ENCODE measurements at regions not wholly inside any gene's neighbourhood (a gene's known extent, or its start where the extent isn't known, plus 50 kb on each side); places are given as distances from the start of the nearest gene placed in this dataset.

DNA sequence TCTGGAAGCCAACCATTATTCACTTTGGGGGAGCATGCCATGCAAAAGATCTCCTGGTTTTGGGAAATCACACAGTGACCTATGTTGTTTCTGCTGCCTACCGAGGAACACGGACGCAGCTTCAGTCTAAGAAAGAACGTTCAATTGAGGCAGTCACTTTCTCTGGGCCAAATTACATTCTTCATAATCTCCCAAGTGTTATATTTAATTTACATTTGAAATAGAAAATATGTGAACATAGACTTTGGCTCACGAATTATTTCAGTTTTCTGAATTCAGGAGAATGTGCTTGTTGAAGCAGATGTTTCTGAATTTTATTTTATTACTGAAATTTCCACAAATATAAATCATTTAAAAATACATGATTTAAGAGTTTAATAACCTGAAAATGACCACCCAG is 93.6 kb upstream of the KCNJ16 start:
- DNase-seq = no peak
- H3K27ac ChIP-seq = no peak overlapping the region
- no peaks in the 10 kb centered on the region for H3K4me1 ChIP-seq
- no peaks in the 10 kb centered on the region for H3K27me3 ChIP-seq
- no peak for TF ChIP-seq POLR2A (IDR thresholded peaks at IDR 0.05)
- H3K36me3 ChIP-seq = no peaks in the 10 kb centered on the region
- intact Hi-C loops (cut with DNase I) = no loop called here
- no peak overlapping the region for H3K4me3 ChIP-seq
- no peaks in the 10 kb centered on the region for H3K9me3 ChIP-seq
- WGBS, 2 donors = 85 to 91% methylated on average over 5 of the region's 5 CpGs

DNA sequence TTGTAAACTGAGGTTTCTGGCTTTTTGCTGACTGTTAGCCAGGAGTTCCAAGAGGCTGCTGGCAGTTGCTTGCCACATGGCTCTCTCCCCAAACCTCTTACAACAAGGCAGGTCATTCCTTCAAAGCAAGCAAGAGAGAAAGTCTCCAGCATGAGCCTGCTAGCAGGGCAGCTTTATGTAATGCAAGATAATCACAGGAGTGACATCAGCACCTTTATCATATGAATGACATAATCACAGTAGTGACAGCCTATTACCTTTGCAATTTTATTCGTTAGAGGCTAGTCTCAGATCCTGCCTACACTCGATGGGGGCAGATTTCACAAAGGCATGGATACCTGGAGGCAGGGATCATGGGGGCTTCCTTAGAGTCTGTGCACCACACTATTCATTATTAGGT is 79.5 kb upstream of the KCNJ16 start:
- Histone ChIP-seq H3K4me3 (no peak overlapping the region), H3K36me3 (no peaks in the 10 kb centered on the region), H3K9me3 (peaks cover 0 to 2% (median 0%) of the 10 kb centered on the region in 3 donors), H3K4me1 (no peaks in the 10 kb centered on the region), H3K27ac (no peak overlapping the region), H3K27me3 (no peaks in the 10 kb centered on the region)
- DNase-seq = no peak
- 86 to 89% methylated on average over 2 of the region's 2 CpGs for WGBS, 2 donors
- no peak for TF ChIP-seq POLR2A (IDR thresholded peaks at IDR 0.05)
- TF ChIP-seq, protein P1, sequence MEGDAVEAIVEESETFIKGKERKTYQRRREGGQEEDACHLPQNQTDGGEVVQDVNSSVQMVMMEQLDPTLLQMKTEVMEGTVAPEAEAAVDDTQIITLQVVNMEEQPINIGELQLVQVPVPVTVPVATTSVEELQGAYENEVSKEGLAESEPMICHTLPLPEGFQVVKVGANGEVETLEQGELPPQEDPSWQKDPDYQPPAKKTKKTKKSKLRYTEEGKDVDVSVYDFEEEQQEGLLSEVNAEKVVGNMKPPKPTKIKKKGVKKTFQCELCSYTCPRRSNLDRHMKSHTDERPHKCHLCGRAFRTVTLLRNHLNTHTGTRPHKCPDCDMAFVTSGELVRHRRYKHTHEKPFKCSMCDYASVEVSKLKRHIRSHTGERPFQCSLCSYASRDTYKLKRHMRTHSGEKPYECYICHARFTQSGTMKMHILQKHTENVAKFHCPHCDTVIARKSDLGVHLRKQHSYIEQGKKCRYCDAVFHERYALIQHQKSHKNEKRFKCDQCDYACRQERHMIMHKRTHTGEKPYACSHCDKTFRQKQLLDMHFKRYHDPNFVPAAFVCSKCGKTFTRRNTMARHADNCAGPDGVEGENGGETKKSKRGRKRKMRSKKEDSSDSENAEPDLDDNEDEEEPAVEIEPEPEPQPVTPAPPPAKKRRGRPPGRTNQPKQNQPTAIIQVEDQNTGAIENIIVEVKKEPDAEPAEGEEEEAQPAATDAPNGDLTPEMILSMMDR (IDR thresholded peaks at IDR 0.05) = no peak
- intact Hi-C loops (cut with DNase I) = no loop called here

DNA sequence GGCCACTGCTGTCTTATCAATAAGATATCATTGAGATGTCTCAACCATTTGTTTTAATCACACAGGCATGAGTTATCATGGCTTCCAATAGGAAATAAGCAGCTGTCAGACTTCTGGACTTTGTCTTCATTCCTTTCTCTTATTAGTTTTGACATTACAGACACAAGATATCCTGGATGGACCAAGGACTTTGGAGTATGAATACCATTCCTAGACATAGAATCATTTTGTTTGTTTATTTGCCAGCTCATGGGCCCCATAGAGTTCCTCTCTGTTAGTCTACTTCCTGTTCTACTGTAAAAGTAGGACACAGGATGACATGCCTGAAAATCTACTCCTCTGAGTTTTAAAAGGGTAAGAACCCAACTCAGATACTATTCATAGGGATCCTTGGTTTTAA is 77.7 kb upstream of the KCNJ16 start:
- Histone ChIP-seq H3K4me3 (no peak overlapping the region), H3K9me3 (peaks cover 0 to 2% (median 0%) of the 10 kb centered on the region in 3 donors), H3K27ac (no peak overlapping the region), H3K27me3 (no peaks in the 10 kb centered on the region), H3K4me1 (no peaks in the 10 kb centered on the region), H3K36me3 (no peaks in the 10 kb centered on the region)
- TF ChIP-seq, protein P1 (IDR thresholded peaks at IDR 0.05) = no peak
- TF ChIP-seq POLR2A (IDR thresholded peaks at IDR 0.05) = no peak
- DNase-seq = no peak
- intact Hi-C loops (cut with DNase I) = no loop called here

DNA sequence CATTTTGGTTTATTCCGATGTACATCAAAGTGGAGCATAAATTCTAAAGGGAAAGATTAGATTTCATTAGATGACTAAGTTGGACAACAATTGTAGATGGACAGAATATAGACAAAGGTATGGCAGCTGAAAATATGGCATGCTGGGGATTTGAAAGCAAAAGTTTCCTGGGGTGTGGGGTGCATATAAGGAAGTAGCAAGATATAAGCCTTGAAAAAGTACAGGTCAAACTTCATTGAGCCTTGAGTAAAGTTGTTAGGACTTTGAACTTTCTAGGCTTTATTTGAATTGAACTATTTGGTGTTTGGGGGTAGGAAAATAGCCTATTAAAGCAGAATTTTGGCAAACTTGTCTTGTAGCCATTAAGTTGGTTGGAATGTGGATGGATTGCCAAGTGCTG is 75.8 kb upstream of the KCNJ16 start:
- peaks cover 0 to 2% (median 0%) of the 10 kb centered on the region in 3 donors for H3K9me3 ChIP-seq
- TF ChIP-seq POLR2A (IDR thresholded peaks at IDR 0.05) = no peak
- TF ChIP-seq, protein P1 (IDR thresholded peaks at IDR 0.05) = no peak
- DNase-seq = no peak
- H3K36me3 ChIP-seq = no peaks in the 10 kb centered on the region
- no peaks in the 10 kb centered on the region for H3K4me1 ChIP-seq
- WGBS, 2 donors = 65 to 72% methylated on average over 1 of the region's 1 CpG
- intact Hi-C loops (cut with DNase I) = no loop called here
- H3K27me3 ChIP-seq = no peaks in the 10 kb centered on the region
- H3K27ac ChIP-seq = no peak overlapping the region
- H3K4me3 ChIP-seq = no peak overlapping the region

DNA sequence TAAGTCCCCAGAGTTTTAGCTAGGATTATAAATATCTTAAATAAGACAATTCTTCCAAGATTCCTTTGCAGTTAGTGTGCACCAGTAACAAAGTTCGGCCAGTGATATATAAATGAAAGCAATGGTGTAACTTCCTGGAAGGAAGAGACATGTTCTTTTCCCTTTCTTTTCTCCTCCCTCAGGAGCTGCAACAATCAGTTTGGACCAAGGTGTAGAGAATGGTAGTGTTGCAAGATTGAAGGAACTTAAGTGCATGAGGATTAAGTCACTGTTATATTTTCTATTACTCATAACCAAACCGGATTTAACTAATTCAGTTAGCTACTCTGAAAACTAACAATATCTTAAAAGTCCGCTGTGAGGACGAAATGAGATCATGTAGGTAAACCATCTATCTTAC is 68.9 kb upstream of the KCNJ16 start:
- Histone ChIP-seq H3K27me3 (no peaks in the 10 kb centered on the region), H3K9me3 (no peaks in the 10 kb centered on the region), H3K4me1 (no peaks in the 10 kb centered on the region), H3K27ac (no peak overlapping the region), H3K36me3 (no peaks in the 10 kb centered on the region), H3K4me3 (no peak overlapping the region)
- WGBS, 2 donors = 28 to 43% methylated on average over 4 of the region's 4 CpGs
- intact Hi-C loops (cut with DNase I) = no loop called here
- TF ChIP-seq POLR2A (IDR thresholded peaks at IDR 0.05) = no peak
- TF ChIP-seq, protein P1 (IDR thresholded peaks at IDR 0.05) = no peak
- no peak for DNase-seq

DNA sequence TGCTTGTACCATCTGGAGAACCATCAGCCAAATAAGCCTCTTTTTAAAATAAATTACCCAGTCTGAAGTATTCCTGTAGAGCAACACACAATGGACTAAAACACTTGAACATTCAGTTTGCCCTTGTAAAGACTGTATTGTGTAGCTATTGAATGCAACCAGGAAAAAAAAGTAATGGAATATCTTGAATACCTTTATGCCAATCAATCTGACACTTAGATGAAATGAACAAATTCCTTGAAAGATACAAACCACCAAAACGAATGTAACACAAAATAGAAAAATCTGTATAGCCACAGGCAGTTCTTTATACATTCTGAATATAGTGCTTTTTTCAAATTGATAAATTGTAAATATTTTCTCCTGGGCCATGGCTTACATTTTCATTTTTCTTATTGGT is 63.3 kb upstream of the KCNJ16 start:
- 44 to 46% methylated on average over 1 of the region's 1 CpG for WGBS, 2 donors
- DNase-seq = no peak
- Histone ChIP-seq H3K27ac (no peak overlapping the region), H3K4me3 (no peak overlapping the region), H3K27me3 (no peaks in the 10 kb centered on the region), H3K9me3 (no peaks in the 10 kb centered on the region), H3K36me3 (no peaks in the 10 kb centered on the region), H3K4me1 (no peaks in the 10 kb centered on the region)
- no peak for TF ChIP-seq POLR2A (IDR thresholded peaks at IDR 0.05)
- TF ChIP-seq, protein P1 (IDR thresholded peaks at IDR 0.05) = no peak
- intact Hi-C loops (cut with DNase I) = no loop called here

Measured in esophagus squamous epithelium (tissue), 5 donors.